H1 (cell line): ENCODE measurements at regions not wholly inside any gene's neighbourhood (a gene's known extent, or its start where the extent isn't known, plus 50 kb on each side); places are given as distances from the start of the nearest gene placed in this dataset.

ENCODE experiments used
- CTCF ChIP-seq, 3 experiments: IDR thresholded peaks; 1 replicate in 2 of 3; 2 replicates in 1 of 3; pipeline versions ENCODE4 v1.5.1 to v1.6.1; 2011; ENCODE audit warnings: low read length in 3 of 3, mild to moderate bottlenecking in 3 of 3, inconsistent platforms in 2 of 3, low read depth in 1 of 3, moderate library complexity in 1 of 3; ENCODE audit not compliant: insufficient read depth in 1 of 3; ENCODE audit errors: control extremely low read depth in 1 of 3
- TAF7 ChIP-seq: optimal IDR thresholded peaks from 2 replicates; pipeline ENCODE3; 2011; ENCODE audit warnings: low read depth, mild to moderate bottlenecking, inconsistent platforms, low read length, moderate library complexity, borderline replicate concordance
- TF ChIP-seq, protein P1 (sequence below): fragments of 300-600 bp; sonication (generic); IDR thresholded peaks from 2 replicates; pipeline ENCODE4 v1.7.1; 2012; ENCODE audit warnings: low read length, moderate library complexity, mild to moderate bottlenecking, inconsistent platforms; ENCODE audit not compliant: insufficient replicate concordance

DNA sequence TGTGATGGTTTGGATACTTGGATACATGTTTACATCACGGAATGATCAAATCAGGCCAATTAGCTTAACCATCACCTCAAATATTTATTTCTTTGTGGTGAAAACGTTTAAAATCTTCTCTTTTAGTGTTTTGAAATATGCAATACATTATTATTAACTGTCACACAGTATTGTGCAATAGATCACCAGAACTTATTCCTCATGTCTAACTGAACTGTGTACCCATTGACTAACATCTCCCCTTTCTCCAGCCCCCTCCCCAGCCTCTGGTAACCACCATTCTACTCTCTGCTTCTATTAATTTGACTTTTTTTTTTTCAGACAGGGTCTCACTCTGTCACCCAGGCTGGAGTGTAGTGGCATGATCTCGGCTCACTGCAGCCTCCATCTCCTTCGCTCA lies 471.9 kb downstream of the BCOR start (continued):
- TF ChIP-seq, protein P1, sequence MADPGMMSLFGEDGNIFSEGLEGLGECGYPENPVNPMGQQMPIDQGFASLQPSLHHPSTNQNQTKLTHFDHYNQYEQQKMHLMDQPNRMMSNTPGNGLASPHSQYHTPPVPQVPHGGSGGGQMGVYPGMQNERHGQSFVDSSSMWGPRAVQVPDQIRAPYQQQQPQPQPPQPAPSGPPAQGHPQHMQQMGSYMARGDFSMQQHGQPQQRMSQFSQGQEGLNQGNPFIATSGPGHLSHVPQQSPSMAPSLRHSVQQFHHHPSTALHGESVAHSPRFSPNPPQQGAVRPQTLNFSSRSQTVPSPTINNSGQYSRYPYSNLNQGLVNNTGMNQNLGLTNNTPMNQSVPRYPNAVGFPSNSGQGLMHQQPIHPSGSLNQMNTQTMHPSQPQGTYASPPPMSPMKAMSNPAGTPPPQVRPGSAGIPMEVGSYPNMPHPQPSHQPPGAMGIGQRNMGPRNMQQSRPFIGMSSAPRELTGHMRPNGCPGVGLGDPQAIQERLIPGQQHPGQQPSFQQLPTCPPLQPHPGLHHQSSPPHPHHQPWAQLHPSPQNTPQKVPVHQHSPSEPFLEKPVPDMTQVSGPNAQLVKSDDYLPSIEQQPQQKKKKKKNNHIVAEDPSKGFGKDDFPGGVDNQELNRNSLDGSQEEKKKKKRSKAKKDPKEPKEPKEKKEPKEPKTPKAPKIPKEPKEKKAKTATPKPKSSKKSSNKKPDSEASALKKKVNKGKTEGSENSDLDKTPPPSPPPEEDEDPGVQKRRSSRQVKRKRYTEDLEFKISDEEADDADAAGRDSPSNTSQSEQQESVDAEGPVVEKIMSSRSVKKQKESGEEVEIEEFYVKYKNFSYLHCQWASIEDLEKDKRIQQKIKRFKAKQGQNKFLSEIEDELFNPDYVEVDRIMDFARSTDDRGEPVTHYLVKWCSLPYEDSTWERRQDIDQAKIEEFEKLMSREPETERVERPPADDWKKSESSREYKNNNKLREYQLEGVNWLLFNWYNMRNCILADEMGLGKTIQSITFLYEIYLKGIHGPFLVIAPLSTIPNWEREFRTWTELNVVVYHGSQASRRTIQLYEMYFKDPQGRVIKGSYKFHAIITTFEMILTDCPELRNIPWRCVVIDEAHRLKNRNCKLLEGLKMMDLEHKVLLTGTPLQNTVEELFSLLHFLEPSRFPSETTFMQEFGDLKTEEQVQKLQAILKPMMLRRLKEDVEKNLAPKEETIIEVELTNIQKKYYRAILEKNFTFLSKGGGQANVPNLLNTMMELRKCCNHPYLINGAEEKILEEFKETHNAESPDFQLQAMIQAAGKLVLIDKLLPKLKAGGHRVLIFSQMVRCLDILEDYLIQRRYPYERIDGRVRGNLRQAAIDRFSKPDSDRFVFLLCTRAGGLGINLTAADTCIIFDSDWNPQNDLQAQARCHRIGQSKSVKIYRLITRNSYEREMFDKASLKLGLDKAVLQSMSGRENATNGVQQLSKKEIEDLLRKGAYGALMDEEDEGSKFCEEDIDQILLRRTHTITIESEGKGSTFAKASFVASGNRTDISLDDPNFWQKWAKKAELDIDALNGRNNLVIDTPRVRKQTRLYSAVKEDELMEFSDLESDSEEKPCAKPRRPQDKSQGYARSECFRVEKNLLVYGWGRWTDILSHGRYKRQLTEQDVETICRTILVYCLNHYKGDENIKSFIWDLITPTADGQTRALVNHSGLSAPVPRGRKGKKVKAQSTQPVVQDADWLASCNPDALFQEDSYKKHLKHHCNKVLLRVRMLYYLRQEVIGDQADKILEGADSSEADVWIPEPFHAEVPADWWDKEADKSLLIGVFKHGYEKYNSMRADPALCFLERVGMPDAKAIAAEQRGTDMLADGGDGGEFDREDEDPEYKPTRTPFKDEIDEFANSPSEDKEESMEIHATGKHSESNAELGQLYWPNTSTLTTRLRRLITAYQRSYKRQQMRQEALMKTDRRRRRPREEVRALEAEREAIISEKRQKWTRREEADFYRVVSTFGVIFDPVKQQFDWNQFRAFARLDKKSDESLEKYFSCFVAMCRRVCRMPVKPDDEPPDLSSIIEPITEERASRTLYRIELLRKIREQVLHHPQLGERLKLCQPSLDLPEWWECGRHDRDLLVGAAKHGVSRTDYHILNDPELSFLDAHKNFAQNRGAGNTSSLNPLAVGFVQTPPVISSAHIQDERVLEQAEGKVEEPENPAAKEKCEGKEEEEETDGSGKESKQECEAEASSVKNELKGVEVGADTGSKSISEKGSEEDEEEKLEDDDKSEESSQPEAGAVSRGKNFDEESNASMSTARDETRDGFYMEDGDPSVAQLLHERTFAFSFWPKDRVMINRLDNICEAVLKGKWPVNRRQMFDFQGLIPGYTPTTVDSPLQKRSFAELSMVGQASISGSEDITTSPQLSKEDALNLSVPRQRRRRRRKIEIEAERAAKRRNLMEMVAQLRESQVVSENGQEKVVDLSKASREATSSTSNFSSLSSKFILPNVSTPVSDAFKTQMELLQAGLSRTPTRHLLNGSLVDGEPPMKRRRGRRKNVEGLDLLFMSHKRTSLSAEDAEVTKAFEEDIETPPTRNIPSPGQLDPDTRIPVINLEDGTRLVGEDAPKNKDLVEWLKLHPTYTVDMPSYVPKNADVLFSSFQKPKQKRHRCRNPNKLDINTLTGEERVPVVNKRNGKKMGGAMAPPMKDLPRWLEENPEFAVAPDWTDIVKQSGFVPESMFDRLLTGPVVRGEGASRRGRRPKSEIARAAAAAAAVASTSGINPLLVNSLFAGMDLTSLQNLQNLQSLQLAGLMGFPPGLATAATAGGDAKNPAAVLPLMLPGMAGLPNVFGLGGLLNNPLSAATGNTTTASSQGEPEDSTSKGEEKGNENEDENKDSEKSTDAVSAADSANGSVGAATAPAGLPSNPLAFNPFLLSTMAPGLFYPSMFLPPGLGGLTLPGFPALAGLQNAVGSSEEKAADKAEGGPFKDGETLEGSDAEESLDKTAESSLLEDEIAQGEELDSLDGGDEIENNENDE, result no peak
- TF ChIP-seq TAF7 (no peak), CTCF (IDR thresholded peaks at IDR 0.05; ENCODE audit: control extremely low read depth in 1 of 3, insufficient read depth in 1 of 3, low read depth in 1 of 3, low read length in 3 of 3) (no peak)
